Stimulated activated naive CD8-positive, alpha-beta T cell treated with anti-CD3 and anti-CD28 coated beads, Interleukin-15, amount 100 ng/mL, for 72 hours (primary cell): ENCODE measurements at regions not wholly inside any gene's neighbourhood (a gene's known extent, or its start where the extent isn't known, plus 50 kb on each side); places are given as distances from the start of the nearest gene placed in this dataset.

Source experiments
- ATAC-seq: fragments of 150-1000 bp; cut with Tn5 transposase; 2 replicates; pipeline ENCODE4 v1.10.0; 2021; ENCODE audit warnings: mild to moderate bottlenecking, moderate library complexity
- DNase-seq, 2 donors: peaks; one replicate each; pipeline ENCODE4 v3.0.0; 2021 to 2022
- H3K27ac Mint-ChIP-seq, 2 donors: one replicate each; pipeline ENCODE4 v1.8.0; 2022; ENCODE audit warnings: mild to moderate bottlenecking in 2 of 2, mixed read lengths in 2 of 2, moderate library complexity in 2 of 2
- H3K27me3 Mint-ChIP-seq: one replicate; pipeline ENCODE4 v1.8.0; 2022; ENCODE audit warnings: mixed read lengths
- H3K4me1 Mint-ChIP-seq: one replicate; pipeline ENCODE4 v1.8.0; 2022; ENCODE audit warnings: mild to moderate bottlenecking, mixed read lengths
- H3K4me3 Mint-ChIP-seq, 2 donors: one replicate each; pipeline ENCODE4 v1.8.0; 2022; ENCODE audit warnings: mild to moderate bottlenecking in 2 of 2, mixed read lengths in 2 of 2, moderate library complexity in 1 of 2
- H3K9me3 Mint-ChIP-seq, 2 donors: one replicate each; pipeline ENCODE4 v1.8.0; 2022; ENCODE audit warnings: mixed read lengths in 2 of 2

- Mint-ChIP-seq H3K9me3 (peaks cover 7 to 25% of the 10 kb centered on the region in 2 donors), H3K27ac (no peak overlapping the region), H3K4me1 (no peaks in the 10 kb centered on the region), H3K27me3 (no peaks in the 10 kb centered on the region), H3K4me3 (no peak overlapping the region)
- ATAC-seq (no peak), DNase-seq (no peak)
These were observed 442.0 kb upstream of the ADGRL3 start for GRCh38 chr4:60757986-60758680.

DNA sequence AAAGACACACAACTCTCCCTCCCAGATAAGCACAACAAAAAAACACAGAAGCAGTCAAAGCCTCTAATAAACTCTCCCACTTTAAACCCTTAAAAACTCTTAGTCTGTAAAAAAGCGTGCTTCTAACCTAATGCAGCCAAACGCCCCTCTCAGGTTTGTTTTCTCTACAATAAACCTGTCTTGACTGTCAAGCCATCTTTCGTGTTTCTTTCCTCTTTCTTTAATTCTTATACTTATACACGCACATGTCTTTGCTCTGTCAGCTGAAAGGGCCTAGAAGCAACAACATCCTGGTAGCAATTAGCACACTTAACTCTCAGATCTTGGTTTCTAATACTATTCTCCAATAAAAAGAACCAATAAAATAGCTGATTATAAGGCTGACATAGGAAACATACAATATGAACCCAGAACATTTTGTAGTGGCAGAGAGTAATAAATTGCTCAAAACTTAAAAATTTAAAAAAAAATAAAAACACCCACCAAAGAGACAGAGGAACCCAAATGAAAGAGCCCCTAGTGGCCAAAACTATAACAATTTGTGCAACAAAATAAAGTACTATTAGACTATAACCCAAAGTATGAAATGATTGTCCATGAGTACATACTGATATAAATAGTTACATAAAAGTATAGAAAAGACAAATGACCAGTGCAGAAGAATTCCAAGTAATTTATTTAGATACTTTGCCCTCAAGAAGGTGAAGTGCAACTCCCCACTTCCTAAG is 440.4 kb upstream of the ADGRL3 start:
- no peak for ATAC-seq
- DNase-seq = no peak
- H3K27me3 Mint-ChIP-seq = no peaks in the 10 kb centered on the region
- H3K4me1 Mint-ChIP-seq = no peaks in the 10 kb centered on the region
- H3K4me3 Mint-ChIP-seq = no peak overlapping the region
- no peak overlapping the region for H3K27ac Mint-ChIP-seq
- H3K9me3 Mint-ChIP-seq = peaks cover 10 to 25% of the 10 kb centered on the region in 2 donors

DNA sequence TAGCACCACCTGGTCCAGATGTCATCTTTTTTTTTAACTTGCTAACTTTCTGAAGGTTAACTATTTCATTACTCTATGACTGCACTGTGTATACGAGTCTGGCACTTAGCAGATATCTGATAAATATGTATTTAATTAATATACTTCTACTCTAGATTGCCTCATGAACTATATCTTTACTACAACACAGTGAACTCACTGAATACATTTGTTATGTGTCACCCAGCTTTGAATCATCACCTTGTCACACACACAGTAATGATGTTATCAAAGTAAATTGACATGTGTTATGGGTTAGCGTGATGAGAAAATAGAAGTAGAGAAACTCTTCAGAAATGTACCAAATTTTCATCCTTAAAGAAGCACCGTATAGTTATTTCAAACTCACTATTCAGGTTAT is 419.3 kb upstream of the ADGRL3 start:
- ATAC-seq = no peak
- no peaks in the 10 kb centered on the region for H3K27me3 Mint-ChIP-seq
- no peaks in the 10 kb centered on the region for H3K4me1 Mint-ChIP-seq
- no peak overlapping the region for H3K27ac Mint-ChIP-seq
- DNase-seq = no peak
- peaks cover 7 to 9% of the 10 kb centered on the region in 2 donors for H3K9me3 Mint-ChIP-seq
- H3K4me3 Mint-ChIP-seq = no peak overlapping the region

DNA sequence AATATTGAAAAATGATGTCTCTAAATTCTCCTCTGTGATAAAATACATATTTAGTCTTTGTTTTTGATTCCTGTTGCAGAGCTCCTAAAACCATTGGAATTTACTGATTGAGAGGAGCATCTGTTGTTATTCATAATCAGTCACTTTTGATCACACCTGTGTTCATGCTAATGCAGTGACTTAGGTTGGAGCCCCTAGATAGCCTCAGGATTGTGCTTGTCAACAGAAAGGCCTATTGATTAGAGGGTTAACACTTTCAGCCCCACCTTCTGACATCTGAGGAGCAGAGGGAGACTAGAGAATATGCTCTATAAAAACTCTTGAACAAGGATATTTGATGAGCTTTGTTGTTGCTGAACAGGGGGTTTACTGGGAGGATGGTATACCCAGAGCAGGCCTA is 409.5 kb upstream of the ADGRL3 start:
- no peaks in the 10 kb centered on the region for H3K27me3 Mint-ChIP-seq
- ATAC-seq (no peak), DNase-seq (no peak)
- H3K9me3 Mint-ChIP-seq = peaks cover 7 to 8% of the 10 kb centered on the region in 2 donors
- H3K4me1 Mint-ChIP-seq = no peaks in the 10 kb centered on the region
- H3K27ac Mint-ChIP-seq = no peak overlapping the region
- H3K4me3 Mint-ChIP-seq = no peak overlapping the region

- Mint-ChIP-seq H3K4me3 (no peak overlapping the region), H3K9me3 (peaks cover 0 to 8% of the 10 kb centered on the region in 2 donors), H3K4me1 (no peaks in the 10 kb centered on the region), H3K27me3 (no peaks in the 10 kb centered on the region), H3K27ac (no peak overlapping the region)
- ATAC-seq = no peak
- DNase-seq = no peak
These were observed 405.8 kb upstream of the ADGRL3 start for GRCh38 chr4:60794372-60794771.

DNA sequence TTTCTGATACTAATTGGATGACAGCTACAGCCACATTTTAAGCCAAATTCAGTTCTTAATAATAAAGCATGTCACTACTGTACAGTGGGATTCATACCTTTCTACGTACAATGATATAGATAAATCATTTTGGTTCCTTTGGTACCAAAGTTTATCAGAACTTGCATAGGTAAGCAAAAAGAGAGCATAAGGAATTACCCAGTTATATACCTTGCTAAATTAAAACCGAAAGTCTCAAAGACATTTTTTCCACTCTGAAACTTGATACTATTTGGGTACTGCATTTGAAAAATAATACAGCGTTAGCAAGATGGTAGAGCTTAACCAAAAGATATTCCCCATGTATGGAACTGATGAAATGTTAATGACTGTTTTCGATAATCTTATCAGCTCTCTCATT is 400.9 kb upstream of the ADGRL3 start:
- no peaks in the 10 kb centered on the region for H3K27me3 Mint-ChIP-seq
- H3K4me1 Mint-ChIP-seq = no peaks in the 10 kb centered on the region
- no peak for DNase-seq
- peaks cover 0 to 5% of the 10 kb centered on the region in 2 donors for H3K9me3 Mint-ChIP-seq
- H3K4me3 Mint-ChIP-seq = no peak overlapping the region
- H3K27ac Mint-ChIP-seq = no peak overlapping the region
- ATAC-seq = no peak

- DNase-seq (no peak), ATAC-seq (no peak)
- H3K27me3 Mint-ChIP-seq = no peaks in the 10 kb centered on the region
- no peaks in the 10 kb centered on the region for H3K4me1 Mint-ChIP-seq
- H3K9me3 Mint-ChIP-seq = peaks cover 0 to 8% of the 10 kb centered on the region in 2 donors
- no peak overlapping the region for H3K27ac Mint-ChIP-seq
- no peak overlapping the region for H3K4me3 Mint-ChIP-seq
These were observed 399.4 kb upstream of the ADGRL3 start for GRCh38 chr4:60800701-60801100.

- no peak for ATAC-seq
- no peak for DNase-seq
- Mint-ChIP-seq H3K27me3 (no peaks in the 10 kb centered on the region), H3K4me3 (no peak overlapping the region), H3K27ac (no peak overlapping the region), H3K9me3 (peaks cover 0 to 7% of the 10 kb centered on the region in 2 donors), H3K4me1 (no peaks in the 10 kb centered on the region)
These were observed 394.4 kb upstream of the ADGRL3 start for GRCh38 chr4:60805500-60806313.

- Mint-ChIP-seq H3K4me1 (no peaks in the 10 kb centered on the region), H3K9me3 (peaks cover 0 to 7% of the 10 kb centered on the region in 2 donors), H3K27me3 (no peaks in the 10 kb centered on the region), H3K4me3 (no peak overlapping the region), H3K27ac (no peak overlapping the region)
- ATAC-seq = no peak
- no peak for DNase-seq
These were observed 391.2 kb upstream of the ADGRL3 start for GRCh38 chr4:60808726-60809485.

DNA sequence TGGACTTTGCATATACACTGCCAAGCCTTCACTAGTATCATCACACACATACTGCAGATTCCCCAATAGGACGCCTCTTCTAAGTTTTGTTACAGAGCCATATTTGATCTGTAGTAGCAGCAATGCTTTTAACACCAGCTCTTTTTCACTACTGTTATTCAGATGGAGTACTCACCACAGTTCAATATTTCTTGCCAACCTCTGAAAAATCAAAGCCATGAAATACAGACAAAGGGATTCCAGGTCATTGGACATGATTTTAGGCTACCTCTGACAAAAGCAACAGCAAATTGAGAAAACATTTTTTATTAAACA is 390.7 kb upstream of the ADGRL3 start:
- no peak overlapping the region for H3K27ac Mint-ChIP-seq
- no peaks in the 10 kb centered on the region for H3K27me3 Mint-ChIP-seq
- no peak for ATAC-seq

GRCh38 chr4:60812811-60813210 is 387.3 kb upstream of the ADGRL3 start:
- DNase-seq (no peak), ATAC-seq (no peak)
- Mint-ChIP-seq H3K4me3 (no peak overlapping the region), H3K9me3 (peaks cover 9 to 10% of the 10 kb centered on the region in 2 donors), H3K27ac (no peak overlapping the region), H3K4me1 (no peaks in the 10 kb centered on the region), H3K27me3 (no peaks in the 10 kb centered on the region)

More for the DNA sequence above, 390.7 kb upstream of the ADGRL3 start:
- Mint-ChIP-seq H3K4me1 (no peaks in the 10 kb centered on the region), H3K4me3 (no peak overlapping the region), H3K9me3 (peaks cover 0 to 5% of the 10 kb centered on the region in 2 donors)
- DNase-seq = no peak

GRCh38 chr4:60814549-60814948 is 385.6 kb upstream of the ADGRL3 start:
- Mint-ChIP-seq H3K27ac (no peak overlapping the region), H3K4me3 (no peak overlapping the region), H3K27me3 (no peaks in the 10 kb centered on the region), H3K4me1 (no peaks in the 10 kb centered on the region), H3K9me3 (peaks cover 10 to 23% of the 10 kb centered on the region in 2 donors)
- ATAC-seq (no peak), DNase-seq (no peak)

DNA sequence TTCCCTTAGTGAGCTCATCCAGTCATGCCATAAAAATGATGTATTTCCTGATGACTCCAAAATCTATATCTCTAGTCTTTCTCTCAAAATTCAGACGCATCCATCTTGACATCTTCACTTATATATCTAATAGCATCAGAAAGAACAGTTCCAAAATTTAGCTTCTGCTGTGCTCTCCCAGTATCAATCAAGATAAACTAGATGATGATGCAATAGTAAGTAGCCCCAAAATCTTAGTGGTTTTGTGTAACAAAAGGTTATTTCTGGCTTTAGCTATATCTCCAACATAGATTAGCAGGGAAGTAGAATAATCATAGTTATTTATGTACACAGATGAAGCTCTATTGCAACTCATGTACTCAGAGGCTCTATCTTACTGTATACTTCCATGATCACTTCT is 382.5 kb upstream of the ADGRL3 start:
- Mint-ChIP-seq H3K4me3 (no peak overlapping the region), H3K27me3 (no peaks in the 10 kb centered on the region), H3K4me1 (no peaks in the 10 kb centered on the region), H3K27ac (no peak overlapping the region), H3K9me3 (peaks cover 10 to 23% of the 10 kb centered on the region in 2 donors)
- ATAC-seq (no peak), DNase-seq (no peak)

GRCh38 chr4:60822986-60823385 is 377.1 kb upstream of the ADGRL3 start:
- no peak for ATAC-seq
- Mint-ChIP-seq H3K9me3 (peaks cover 0 to 14% of the 10 kb centered on the region in 2 donors), H3K27ac (no peak overlapping the region), H3K27me3 (no peaks in the 10 kb centered on the region), H3K4me1 (no peaks in the 10 kb centered on the region), H3K4me3 (no peak overlapping the region)
- no peak for DNase-seq

DNA sequence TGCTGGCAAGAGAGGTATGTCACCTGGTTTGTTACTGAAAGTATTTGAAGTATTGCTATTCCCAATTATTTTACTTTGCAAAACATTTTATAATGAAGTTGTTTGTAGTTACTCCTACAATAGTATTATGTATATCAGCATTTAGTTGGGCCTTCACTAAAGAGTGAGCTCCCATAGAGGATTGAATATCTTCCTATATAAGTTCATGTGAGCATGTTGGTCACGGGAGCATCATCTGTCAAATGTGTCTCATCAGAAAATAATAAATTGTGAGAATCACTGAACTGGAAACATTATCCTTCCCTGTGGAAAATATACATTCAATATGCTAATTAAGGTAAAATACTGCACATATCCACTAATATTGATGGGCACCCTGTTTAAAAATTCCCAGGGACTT is 360.1 kb upstream of the ADGRL3 start:
- no peak overlapping the region for H3K4me3 Mint-ChIP-seq
- no peaks in the 10 kb centered on the region for H3K4me1 Mint-ChIP-seq
- no peak for ATAC-seq

More for the DNA sequence above, 360.1 kb upstream of the ADGRL3 start:
- Mint-ChIP-seq H3K27ac (no peak overlapping the region), H3K9me3 (peaks cover 0 to 6% of the 10 kb centered on the region in 2 donors), H3K27me3 (no peaks in the 10 kb centered on the region)
- DNase-seq = no peak
